ENCODE measurements at regions not wholly inside any gene's neighbourhood (a gene's known extent, or its start where the extent isn't known, plus 50 kb on each side); places are given as distances from the start of the nearest gene placed in this dataset.

DNA sequence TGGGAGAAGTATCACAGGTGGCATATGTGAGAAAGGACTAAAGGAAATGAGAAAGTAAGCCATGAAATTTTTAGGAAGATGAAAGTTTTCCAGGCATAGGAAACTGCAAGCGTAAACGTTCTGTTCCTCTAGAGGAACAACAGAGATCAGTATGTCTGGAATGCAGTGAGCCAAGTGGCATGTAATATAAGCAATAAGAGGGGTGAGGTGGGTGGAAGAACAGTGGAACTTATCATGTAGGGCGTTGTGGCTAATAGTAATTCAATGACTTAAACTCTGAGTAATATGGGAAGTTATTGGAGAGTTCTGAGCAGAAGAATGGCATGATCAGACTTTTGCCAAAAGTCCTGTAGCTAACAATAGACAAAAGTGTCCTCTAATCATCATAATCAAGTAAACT lies 902.9 kb downstream of the EPHA3 start:
- TF ChIP-seq, protein P1, sequence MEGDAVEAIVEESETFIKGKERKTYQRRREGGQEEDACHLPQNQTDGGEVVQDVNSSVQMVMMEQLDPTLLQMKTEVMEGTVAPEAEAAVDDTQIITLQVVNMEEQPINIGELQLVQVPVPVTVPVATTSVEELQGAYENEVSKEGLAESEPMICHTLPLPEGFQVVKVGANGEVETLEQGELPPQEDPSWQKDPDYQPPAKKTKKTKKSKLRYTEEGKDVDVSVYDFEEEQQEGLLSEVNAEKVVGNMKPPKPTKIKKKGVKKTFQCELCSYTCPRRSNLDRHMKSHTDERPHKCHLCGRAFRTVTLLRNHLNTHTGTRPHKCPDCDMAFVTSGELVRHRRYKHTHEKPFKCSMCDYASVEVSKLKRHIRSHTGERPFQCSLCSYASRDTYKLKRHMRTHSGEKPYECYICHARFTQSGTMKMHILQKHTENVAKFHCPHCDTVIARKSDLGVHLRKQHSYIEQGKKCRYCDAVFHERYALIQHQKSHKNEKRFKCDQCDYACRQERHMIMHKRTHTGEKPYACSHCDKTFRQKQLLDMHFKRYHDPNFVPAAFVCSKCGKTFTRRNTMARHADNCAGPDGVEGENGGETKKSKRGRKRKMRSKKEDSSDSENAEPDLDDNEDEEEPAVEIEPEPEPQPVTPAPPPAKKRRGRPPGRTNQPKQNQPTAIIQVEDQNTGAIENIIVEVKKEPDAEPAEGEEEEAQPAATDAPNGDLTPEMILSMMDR (IDR thresholded peaks at IDR 0.05), result no peak
- TF ChIP-seq EZH2 (IDR thresholded peaks at IDR 0.05) (no peak), EZH2phosphoT487 (IDR thresholded peaks at IDR 0.05) (no peak)

All from neural progenitor cell (in vitro differentiated cells).